H1 (cell line): ENCODE measurements at regions not wholly inside any gene's neighbourhood (a gene's known extent, or its start where the extent isn't known, plus 50 kb on each side); places are given as distances from the start of the nearest gene placed in this dataset.

Source experiments
- CTCF ChIA-PET: fragments of 300-600 bp; sonication (Branson Sonifier 250); formaldehyde crosslinking; loops from one replicate; lab custom pipeline; 2021; ENCODE audit not compliant: partially characterized antibody; lab: Charles Lee
- POLR2A ChIA-PET: fragments of 300-600 bp; sonication (Branson Sonifier 250); formaldehyde crosslinking; loops from one replicate; lab custom pipeline; 2021; ENCODE audit warnings: inconsistent platforms; ENCODE audit not compliant: partially characterized antibody; lab: Charles Lee
- DNase-seq, 2 experiments: peaks; one replicate each; pipeline versions ENCODE4 v3.0.0 to v3.0.0-alpha.2; 2010 to 2022; ENCODE audit warnings: low spot score in 2 of 2, low read depth in 1 of 2, mixed read lengths in 1 of 2
- FAIRE-seq: peaks from 2 replicates; lab custom pipeline; 2011; peaks lifted over from hg19 to GRCh38; lab: Jason Lieb, UNC
- H2AFZ ChIP-seq: 2 replicates; pipeline ENCODE4 v1.8.1; 2012; ENCODE audit warnings: low read length, inconsistent platforms
- H2AK5ac ChIP-seq: 2 replicates; pipeline ENCODE4 v1.6.1; 2013; ENCODE audit warnings: low read depth, low read length
- H2BK120ac ChIP-seq: replicated peaks from 2 replicates; pipeline ENCODE3; 2013; ENCODE audit warnings: low read depth, low read length, inconsistent platforms
- H2BK12ac ChIP-seq: 2 replicates; pipeline ENCODE4 v1.6.1; 2013; ENCODE audit warnings: low read depth, low read length
- H2BK15ac ChIP-seq: 2 replicates; pipeline ENCODE4 v1.6.1; 2013; ENCODE audit warnings: low read length
- H2BK20ac ChIP-seq: 2 replicates; pipeline ENCODE4 v1.6.1; 2013; ENCODE audit warnings: low read length
- H2BK5ac ChIP-seq: 2 replicates; pipeline ENCODE4 v1.6.1; 2013; ENCODE audit warnings: low read depth, low read length
- H3K14ac ChIP-seq: 2 replicates; pipeline ENCODE4 v1.6.1; 2013; ENCODE audit warnings: inconsistent platforms; ENCODE audit not compliant: insufficient read length
- H3K18ac ChIP-seq: 2 replicates; pipeline ENCODE4 v1.6.1; 2013; ENCODE audit warnings: low read length; ENCODE audit errors: extremely low read depth
- H3K23ac ChIP-seq: 2 replicates; pipeline ENCODE4 v1.6.1; 2013; ENCODE audit warnings: inconsistent platforms; ENCODE audit not compliant: insufficient read length
- H3K23me2 ChIP-seq: 2 replicates; pipeline ENCODE4 v1.6.1; 2013; ENCODE audit warnings: low read depth, low read length
- H3K27ac ChIP-seq: 2 replicates; pipeline ENCODE4 v1.6.1; 2011; ENCODE audit warnings: low read depth, low read length, inconsistent platforms
- H3K27me3 ChIP-seq, 4 experiments: replicated peaks in 1 of 4; 1 replicate in 1 of 4; 2 replicates in 3 of 4; pipeline versions ENCODE4 v1.6.1 to v1.8.1; 2011 to 2013; ENCODE audit warnings: low read length in 3 of 4, mild to moderate bottlenecking in 3 of 4, inconsistent platforms in 2 of 4, mixed read lengths in 2 of 4, moderate library complexity in 1 of 4; ENCODE audit not compliant: control insufficient read depth in 3 of 4, insufficient read depth in 3 of 4; ENCODE audit errors: extremely low read depth in 1 of 4
- H3K36me3 ChIP-seq, 4 experiments: 2 replicates each; pipeline versions ENCODE4 v1.6.1 to v1.8.1; 2011 to 2013; ENCODE audit warnings: mild to moderate bottlenecking in 4 of 4, low read length in 3 of 4, moderate library complexity in 2 of 4, control low read depth in 1 of 4, inconsistent platforms in 1 of 4; ENCODE audit not compliant: insufficient read depth in 4 of 4, control insufficient read depth in 2 of 4
- H3K4ac ChIP-seq: replicated peaks from 2 replicates; pipeline ENCODE3; 2013; ENCODE audit warnings: low read length, low read depth, mixed read lengths, inconsistent platforms; ENCODE audit not compliant: insufficient read length
- H3K4me1 ChIP-seq, 4 experiments: replicated peaks in 1 of 4; 1 replicate in 1 of 4; 2 replicates in 3 of 4; pipeline versions ENCODE4 v1.6.1 to v1.8.1; 2011 to 2013; ENCODE audit warnings: low read length in 3 of 4, inconsistent platforms in 2 of 4, mixed read lengths in 1 of 4; ENCODE audit not compliant: insufficient read depth in 4 of 4, control insufficient read depth in 3 of 4
- H3K4me2 ChIP-seq, 2 experiments: 2 replicates each; pipeline versions ENCODE4 v1.6.1 to v1.8.1; 2011 to 2013; ENCODE audit warnings: low read depth in 2 of 2, low read length in 2 of 2, control low read depth in 1 of 2, inconsistent platforms in 1 of 2, mild to moderate bottlenecking in 1 of 2; ENCODE audit not compliant: insufficient read depth in 1 of 2
- H3K4me3 ChIP-seq, 4 experiments: fragments of 200-600, 300-600 bp in 1 of 4; sonication (generic), shearing (Covaris generic), sonication (Bioruptor Twin) in 1 of 4; 2 replicates each; pipeline versions ENCODE4 v1.5.1 to v1.8.1; 2011 to 2016; ENCODE audit warnings: low read length in 4 of 4, low read depth in 3 of 4, control low read depth in 2 of 4, inconsistent platforms in 2 of 4, mild to moderate bottlenecking in 2 of 4, mixed read lengths in 1 of 4, moderate library complexity in 1 of 4; ENCODE audit not compliant: insufficient read depth in 2 of 4; ENCODE audit errors: extremely low read depth in 1 of 4
- H3K56ac ChIP-seq: replicated peaks from 2 replicates; pipeline ENCODE3; 2013; ENCODE audit warnings: low read depth, mild to moderate bottlenecking, mixed read lengths, low read length, inconsistent platforms; ENCODE audit not compliant: insufficient read length
- H3K79me1 ChIP-seq: 2 replicates; pipeline ENCODE4 v1.6.1; 2013; ENCODE audit warnings: low read depth, low read length, control low read depth
- H3K79me2 ChIP-seq, 2 experiments: 2 replicates each; pipeline versions ENCODE4 v1.6.1 to v1.8.1; 2012 to 2013; ENCODE audit warnings: low read length in 2 of 2, mild to moderate bottlenecking in 2 of 2, inconsistent platforms in 1 of 2; ENCODE audit not compliant: insufficient read depth in 2 of 2, control insufficient read depth in 1 of 2
- H3K9ac ChIP-seq, 4 experiments: replicated peaks in 1 of 4; 1 replicate in 1 of 4; 2 replicates in 3 of 4; pipeline versions ENCODE4 v1.6.1 to v1.8.1; 2011 to 2013; ENCODE audit warnings: low read depth in 3 of 4, low read length in 3 of 4, control low read depth in 2 of 4, mild to moderate bottlenecking in 2 of 4, moderate library complexity in 2 of 4, inconsistent platforms in 1 of 4; ENCODE audit errors: extremely low read depth in 1 of 4
- H3K9me3 ChIP-seq, 2 experiments: 2 replicates each; pipeline versions ENCODE4 v1.6.1 to v1.8.1; 2012 to 2013; ENCODE audit warnings: mild to moderate bottlenecking in 2 of 2, moderate library complexity in 2 of 2, control low read depth in 1 of 2, inconsistent platforms in 1 of 2, low read depth in 1 of 2, low read length in 1 of 2, mixed read lengths in 1 of 2; ENCODE audit not compliant: insufficient read depth in 2 of 2
- H4K20me1 ChIP-seq, 2 experiments: replicated peaks in 1 of 2; 2 replicates each; pipeline versions ENCODE3 to v1.8.1; 2011 to 2013; ENCODE audit warnings: inconsistent platforms in 2 of 2, low read length in 2 of 2, mild to moderate bottlenecking in 1 of 2; ENCODE audit not compliant: insufficient read depth in 2 of 2, control insufficient read depth in 1 of 2
- H4K5ac ChIP-seq: 2 replicates; pipeline ENCODE4 v1.6.1; 2013; ENCODE audit warnings: low read length, low read depth, mixed read lengths, inconsistent platforms; ENCODE audit not compliant: insufficient read length
- H4K8ac ChIP-seq: 2 replicates; pipeline ENCODE4 v1.8.0; 2013; ENCODE audit warnings: mild to moderate bottlenecking, moderate library complexity, low read length, inconsistent platforms; ENCODE audit not compliant: insufficient read depth; ENCODE audit errors: extremely low read depth
- H4K91ac ChIP-seq: replicated peaks from 2 replicates; pipeline ENCODE3; 2013; ENCODE audit warnings: low read length, mixed read lengths, inconsistent platforms; ENCODE audit not compliant: insufficient read length
- BRCA1 ChIP-seq: IDR thresholded peaks from 2 replicates; pipeline ENCODE4 v1.6.1; 2012; ENCODE audit warnings: low read depth, low read length, improper control_type of control experiment
- CHD2 ChIP-seq: IDR thresholded peaks from 2 replicates; pipeline ENCODE4 v1.6.1; 2012; ENCODE audit warnings: low read length, improper control_type of control experiment
- KDM1A ChIP-seq: fragments of 200-600, 300-600 bp; sonication (generic); IDR thresholded peaks from 2 replicates; pipeline ENCODE4 v1.7.1; 2016; ENCODE audit warnings: mild to moderate bottlenecking, low read length, borderline replicate concordance
- KDM5A ChIP-seq: fragments of 200-600 bp; IDR thresholded peaks from 2 replicates; pipeline ENCODE4 v1.7.1; 2012; ENCODE audit warnings: mild to moderate bottlenecking, low read length, inconsistent platforms, mixed read lengths
- POLR2AphosphoS5 ChIP-seq: IDR thresholded peaks from 2 replicates; pipeline ENCODE4 v1.6.1; 2011; ENCODE audit warnings: low read depth, low read length
- RAD21 ChIP-seq, 2 experiments: IDR thresholded peaks in 1 of 2; conservative IDR thresholded peaks in 1 of 2; 2 replicates each; pipeline ENCODE4 v1.6.1; 2011; ENCODE audit warnings: low read depth in 2 of 2, low read length in 2 of 2, improper control_type of control experiment in 1 of 2, inconsistent platforms in 1 of 2, mild to moderate bottlenecking in 1 of 2, moderate library complexity in 1 of 2
- RXRA ChIP-seq: IDR thresholded peaks from 2 replicates; pipeline ENCODE4 v1.6.1; 2011; ENCODE audit warnings: low read depth, mild to moderate bottlenecking, low read length, moderate library complexity; ENCODE audit not compliant: insufficient read depth
- SIRT6 ChIP-seq: IDR thresholded peaks from one replicate; pipeline ENCODE4 v1.7.1; 2012; ENCODE audit warnings: low read length, inconsistent platforms
- SIX5 ChIP-seq: IDR thresholded peaks from 2 replicates; pipeline ENCODE4 v1.6.1; 2011; ENCODE audit warnings: mild to moderate bottlenecking, low read depth, low read length
- SP2 ChIP-seq: IDR thresholded peaks from 2 replicates; pipeline ENCODE4 v1.6.1; 2012; ENCODE audit warnings: mild to moderate bottlenecking, low read length, inconsistent platforms
- SUZ12 ChIP-seq: fragments of 200-600 bp; sonication (generic); IDR thresholded peaks from 2 replicates; pipeline ENCODE4 v1.6.1; 2012; ENCODE audit warnings: mild to moderate bottlenecking, inconsistent platforms, low read length, moderate library complexity, mixed read lengths
- YY1 ChIP-seq: IDR thresholded peaks from 2 replicates; pipeline ENCODE4 v1.6.1; 2011; ENCODE audit warnings: low read depth, mild to moderate bottlenecking, low read length
- ZNF274 ChIP-seq: IDR thresholded peaks from 2 replicates; pipeline ENCODE4 v1.7.0; 2012; ENCODE audit warnings: low read length, borderline replicate concordance; ENCODE audit errors: extremely low read depth
- WGBS, 2 experiments: shearing (Covaris generic) in 1 of 2; methylation state at CpG; one replicate each; pipeline versions ENCODE4 v1.1.6 to v1.1.7; 2013 to 2015; ENCODE audit warnings: low lambda C conversion rate in 2 of 2, mixed read lengths in 2 of 2, inconsistent platforms in 1 of 2, low coverage in 1 of 2, missing lambda C conversion rate in 1 of 2; ENCODE audit not compliant: insufficient replicate concordance in 2 of 2, insufficient coverage in 1 of 2, insufficient read length in 1 of 2; ENCODE audit errors: extremely low coverage in 1 of 2, missing lambda C conversion rate in 1 of 2; 5-methylcytosine and 5-hydroxymethylcytosine counted together
- TF ChIP-seq, protein P1 (sequence below): IDR thresholded peaks from 2 replicates; pipeline ENCODE4 v1.6.1; 2012; ENCODE audit warnings: inconsistent platforms

DNA sequence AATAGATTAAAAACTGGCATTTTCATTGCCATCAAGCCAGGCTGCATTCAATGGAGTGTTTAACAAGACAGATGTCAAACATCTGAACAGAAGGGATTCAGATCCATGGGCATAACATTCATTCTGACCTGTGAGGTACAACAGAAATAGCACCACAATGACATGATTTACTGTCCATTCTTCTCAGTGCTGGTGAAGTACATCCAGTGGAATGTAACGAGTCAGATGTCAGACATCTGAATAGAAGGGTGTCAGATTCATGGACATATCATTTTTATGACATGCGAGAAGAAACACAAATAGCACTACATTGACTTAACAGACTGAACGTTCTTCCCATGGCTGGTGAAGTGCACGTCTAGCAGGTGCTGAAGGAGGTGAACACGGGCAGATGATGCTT lies 186.4 kb downstream of the PPP4R3C start:
- Histone ChIP-seq H4K5ac (no peak overlapping the region), H3K27ac (no peak overlapping the region), H3K9ac (no peak overlapping the region), H3K14ac (no peak overlapping the region), H4K20me1 (no peaks in the 10 kb centered on the region), H2BK120ac (no peak overlapping the region), H3K56ac (no peak overlapping the region), H3K4ac (no peak overlapping the region), H3K23ac (no peak overlapping the region), H4K8ac (no peak overlapping the region), H3K4me2 (no peak overlapping the region), H3K36me3 (no peaks in the 10 kb centered on the region), H3K79me1 (no peaks in the 10 kb centered on the region), H3K27me3 (no peaks in the 10 kb centered on the region), H4K91ac (no peak overlapping the region), H3K79me2 (no peaks in the 10 kb centered on the region), H2BK12ac (no peak overlapping the region), H2AK5ac (no peak overlapping the region), H2BK15ac (no peak overlapping the region), H3K18ac (no peak overlapping the region), H3K9me3 (no peaks in the 10 kb centered on the region), H2AFZ (no peak overlapping the region), H3K23me2 (no peaks in the 10 kb centered on the region), H3K4me3 (no peak overlapping the region), H3K4me1 (peaks cover 0 to 3% (median 0%) of the 10 kb centered on the region in 4 experiments; a peak in 1 of 7 replicates), H2BK20ac (no peak overlapping the region), H2BK5ac (no peak overlapping the region)
- 93% methylated on average over 5 of the region's 5 CpGs; no CpG with 5 or more reads in 1 of the 2 experiments for WGBS, 2 experiments
- ChIA-PET CTCF (no interaction called here), POLR2A (no interaction called here)
- FAIRE-seq, result no peak
- no peak for TF ChIP-seq YY1
- TF ChIP-seq CHD2, result no peak
- no peak for TF ChIP-seq ZNF274
- no peak for TF ChIP-seq KDM1A
- no peak for TF ChIP-seq KDM5A
- no peak for TF ChIP-seq RXRA
- TF ChIP-seq, protein P1, sequence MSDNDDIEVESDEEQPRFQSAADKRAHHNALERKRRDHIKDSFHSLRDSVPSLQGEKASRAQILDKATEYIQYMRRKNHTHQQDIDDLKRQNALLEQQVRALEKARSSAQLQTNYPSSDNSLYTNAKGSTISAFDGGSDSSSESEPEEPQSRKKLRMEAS, result no peak
- no peak for TF ChIP-seq SUZ12
- no peak for TF ChIP-seq BRCA1
- TF ChIP-seq SIRT6, result no peak
- TF ChIP-seq POLR2AphosphoS5, result no peak
- no peak for TF ChIP-seq RAD21 (IDR thresholded peaks at IDR 0.05 in 1 of 2, conservative IDR thresholded peaks at IDR 0.05 in 1 of 2; ENCODE audit: low read depth in 2 of 2, low read length in 2 of 2)
- TF ChIP-seq SIX5, result no peak
- no peak for TF ChIP-seq SP2
- no peak for DNase-seq
